ENCODE measurements at regions not wholly inside any gene's neighbourhood (a gene's known extent, or its start where the extent isn't known, plus 50 kb on each side); places are given as distances from the start of the nearest gene placed in this dataset.

DNA sequence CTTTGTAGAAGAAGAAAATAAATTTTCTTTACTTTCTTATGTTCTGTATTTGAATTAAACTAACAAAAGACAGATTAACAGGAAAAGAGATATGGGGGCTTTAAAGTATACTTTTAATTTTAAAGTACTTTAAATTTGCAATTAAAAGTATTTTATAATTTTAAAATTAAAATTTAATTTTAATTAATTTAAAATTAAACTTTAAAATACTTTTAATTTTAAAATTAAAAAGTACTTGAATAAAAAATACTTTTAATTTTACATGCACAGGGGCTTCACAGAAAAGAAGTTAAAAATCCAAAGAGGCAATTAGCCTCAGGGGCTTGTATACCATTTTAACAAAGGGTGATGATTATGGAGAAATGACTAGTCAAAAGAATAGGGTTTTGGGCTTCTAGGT is 420.5 kb upstream of the TGFBR2 start:
- TF ChIP-seq, protein P1, sequence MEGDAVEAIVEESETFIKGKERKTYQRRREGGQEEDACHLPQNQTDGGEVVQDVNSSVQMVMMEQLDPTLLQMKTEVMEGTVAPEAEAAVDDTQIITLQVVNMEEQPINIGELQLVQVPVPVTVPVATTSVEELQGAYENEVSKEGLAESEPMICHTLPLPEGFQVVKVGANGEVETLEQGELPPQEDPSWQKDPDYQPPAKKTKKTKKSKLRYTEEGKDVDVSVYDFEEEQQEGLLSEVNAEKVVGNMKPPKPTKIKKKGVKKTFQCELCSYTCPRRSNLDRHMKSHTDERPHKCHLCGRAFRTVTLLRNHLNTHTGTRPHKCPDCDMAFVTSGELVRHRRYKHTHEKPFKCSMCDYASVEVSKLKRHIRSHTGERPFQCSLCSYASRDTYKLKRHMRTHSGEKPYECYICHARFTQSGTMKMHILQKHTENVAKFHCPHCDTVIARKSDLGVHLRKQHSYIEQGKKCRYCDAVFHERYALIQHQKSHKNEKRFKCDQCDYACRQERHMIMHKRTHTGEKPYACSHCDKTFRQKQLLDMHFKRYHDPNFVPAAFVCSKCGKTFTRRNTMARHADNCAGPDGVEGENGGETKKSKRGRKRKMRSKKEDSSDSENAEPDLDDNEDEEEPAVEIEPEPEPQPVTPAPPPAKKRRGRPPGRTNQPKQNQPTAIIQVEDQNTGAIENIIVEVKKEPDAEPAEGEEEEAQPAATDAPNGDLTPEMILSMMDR (IDR thresholded peaks at IDR 0.05; ENCODE audit: unreplicated experiment) = no peak
- no peaks in the 10 kb centered on the region for H3K36me3 Mint-ChIP-seq (ENCODE audit: insufficient read depth)
- no peak overlapping the region for H3K4me3 Mint-ChIP-seq (ENCODE audit: low read depth)
- DNase-seq (ENCODE audit: low spot score, unreplicated experiment) = no peak
- no peaks in the 10 kb centered on the region for H3K4me1 Mint-ChIP-seq (ENCODE audit: low read depth)
- peaks cover 50% of the 10 kb centered on the region for H3K27me3 Mint-ChIP-seq
- no peaks in the 10 kb centered on the region for H3K9me3 Mint-ChIP-seq (ENCODE audit: low read depth)
- no peak overlapping the region for H3K27ac Mint-ChIP-seq

DNA sequence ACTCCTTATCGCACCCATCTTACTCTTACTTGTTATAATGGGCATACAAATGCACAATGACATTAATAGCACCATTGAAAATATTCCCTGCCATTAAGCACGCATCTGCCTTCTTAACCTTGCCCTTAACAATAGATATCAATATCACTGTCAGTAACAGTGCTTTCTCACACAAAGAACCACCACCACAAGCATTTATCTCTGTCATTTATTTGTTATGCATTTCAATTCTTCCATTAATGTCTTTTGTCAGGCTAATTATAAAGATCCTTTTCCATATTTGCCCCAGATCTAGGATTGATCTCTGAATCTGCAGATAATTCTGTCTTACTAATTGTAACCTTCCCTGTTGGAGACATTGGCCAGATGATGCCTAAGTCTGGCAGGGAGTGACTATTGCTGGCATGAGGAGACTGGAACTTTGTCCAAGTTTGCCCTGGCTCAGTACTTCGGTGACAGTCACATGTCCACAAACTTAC is 419.6 kb upstream of the TGFBR2 start:
- TF ChIP-seq, protein P1 (IDR thresholded peaks at IDR 0.05; ENCODE audit: unreplicated experiment) = no peak
- H3K4me3 Mint-ChIP-seq (ENCODE audit: low read depth) = no peak overlapping the region
- H3K36me3 Mint-ChIP-seq (ENCODE audit: insufficient read depth) = no peaks in the 10 kb centered on the region
- no peaks in the 10 kb centered on the region for H3K9me3 Mint-ChIP-seq (ENCODE audit: low read depth)
- H3K27me3 Mint-ChIP-seq = peaks cover 54% of the 10 kb centered on the region
- H3K27ac Mint-ChIP-seq = no peak overlapping the region
- no peak for DNase-seq (ENCODE audit: low spot score, unreplicated experiment)
- no peaks in the 10 kb centered on the region for H3K4me1 Mint-ChIP-seq (ENCODE audit: low read depth)

DNA sequence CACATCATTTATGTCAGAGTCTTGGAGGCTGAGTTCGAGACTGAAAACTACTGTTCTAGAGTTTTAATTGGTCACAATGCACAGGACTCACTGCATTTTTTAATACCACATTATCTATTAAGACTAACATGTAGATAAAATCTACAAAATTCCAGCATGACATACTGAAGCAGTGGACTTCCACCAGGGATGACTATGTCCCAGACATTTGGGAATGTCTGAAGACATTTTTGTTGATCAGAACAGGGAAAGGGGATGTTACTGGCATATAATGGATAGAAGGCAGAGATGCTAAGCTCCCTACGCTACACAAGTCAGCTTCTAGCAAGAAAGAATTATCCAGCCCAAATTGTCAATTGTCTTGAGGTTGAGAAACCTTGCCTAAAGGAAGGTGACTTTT is 419.0 kb upstream of the TGFBR2 start:
- no peaks in the 10 kb centered on the region for H3K36me3 Mint-ChIP-seq (ENCODE audit: insufficient read depth)
- peaks cover 59% of the 10 kb centered on the region for H3K27me3 Mint-ChIP-seq
- no peak for DNase-seq (ENCODE audit: low spot score, unreplicated experiment)
- TF ChIP-seq, protein P1 (IDR thresholded peaks at IDR 0.05; ENCODE audit: unreplicated experiment) = no peak
- no peak overlapping the region for H3K27ac Mint-ChIP-seq
- no peaks in the 10 kb centered on the region for H3K9me3 Mint-ChIP-seq (ENCODE audit: low read depth)
- H3K4me3 Mint-ChIP-seq (ENCODE audit: low read depth) = no peak overlapping the region
- no peaks in the 10 kb centered on the region for H3K4me1 Mint-ChIP-seq (ENCODE audit: low read depth)

DNA sequence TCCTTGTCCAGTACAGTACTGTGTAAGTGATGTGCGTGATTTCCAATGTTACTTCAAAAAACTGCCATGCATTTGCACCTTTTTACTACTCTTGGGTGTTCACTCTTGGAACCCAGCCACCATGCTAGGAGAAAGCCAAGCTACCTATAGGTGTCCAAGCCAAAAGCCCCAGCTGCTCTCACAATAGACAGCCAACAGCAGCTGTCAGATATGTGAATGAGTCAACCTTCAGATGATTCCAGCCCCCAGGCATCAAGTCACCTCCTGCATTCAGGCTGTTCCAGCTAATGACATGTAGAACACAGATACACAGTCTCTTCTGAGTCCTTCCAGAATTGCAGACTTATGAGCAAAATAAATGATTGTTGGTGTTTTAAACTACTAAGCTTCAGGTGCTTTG is 417.7 kb upstream of the TGFBR2 start:
- TF ChIP-seq, protein P1 (IDR thresholded peaks at IDR 0.05; ENCODE audit: unreplicated experiment) = no peak
- H3K4me1 Mint-ChIP-seq (ENCODE audit: low read depth) = peaks cover 2% of the 10 kb centered on the region
- H3K27ac Mint-ChIP-seq = no peak overlapping the region
- H3K27me3 Mint-ChIP-seq = peaks cover 62% of the 10 kb centered on the region
- no peak for DNase-seq (ENCODE audit: low spot score, unreplicated experiment)
- H3K36me3 Mint-ChIP-seq (ENCODE audit: insufficient read depth) = no peaks in the 10 kb centered on the region
- no peak overlapping the region for H3K4me3 Mint-ChIP-seq (ENCODE audit: low read depth)
- H3K9me3 Mint-ChIP-seq (ENCODE audit: low read depth) = no peaks in the 10 kb centered on the region

DNA sequence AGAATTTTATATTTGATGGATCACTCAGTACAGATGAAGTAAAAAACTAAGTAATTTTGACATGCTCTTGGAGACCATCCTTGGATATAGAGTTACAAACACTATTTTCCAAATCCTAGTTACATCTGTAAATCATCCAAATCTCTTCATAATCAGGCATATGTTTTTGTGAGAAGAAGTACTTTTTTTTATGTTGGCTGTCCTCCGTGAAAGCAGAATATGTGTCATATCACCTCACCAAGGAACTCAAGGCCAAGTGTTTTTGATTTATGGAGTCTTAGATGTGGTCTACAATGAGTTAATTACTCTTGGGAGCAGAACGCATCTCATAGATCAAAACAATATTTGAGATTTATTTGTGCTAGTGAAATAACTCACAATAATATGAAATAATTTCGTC is 416.5 kb upstream of the TGFBR2 start:
- peaks cover 60% of the 10 kb centered on the region for H3K27me3 Mint-ChIP-seq
- no peaks in the 10 kb centered on the region for H3K36me3 Mint-ChIP-seq (ENCODE audit: insufficient read depth)
- no peak for DNase-seq (ENCODE audit: low spot score, unreplicated experiment)
- H3K9me3 Mint-ChIP-seq (ENCODE audit: low read depth) = no peaks in the 10 kb centered on the region
- no peak overlapping the region for H3K27ac Mint-ChIP-seq
- H3K4me1 Mint-ChIP-seq (ENCODE audit: low read depth) = peaks cover 5% of the 10 kb centered on the region
- no peak overlapping the region for H3K4me3 Mint-ChIP-seq (ENCODE audit: low read depth)
- TF ChIP-seq, protein P1 (IDR thresholded peaks at IDR 0.05; ENCODE audit: unreplicated experiment) = no peak
